NCI-H526 (cell line): ENCODE measurements at regions not wholly inside any gene's neighbourhood (a gene's known extent, or its start where the extent isn't known, plus 50 kb on each side); places are given as distances from the start of the nearest gene placed in this dataset.

Experiments
- DNase-seq, 2 experiments: peaks; one replicate each; lab custom pipeline; 2025; lab: John Stamatoyannopoulos, UW

DNA sequence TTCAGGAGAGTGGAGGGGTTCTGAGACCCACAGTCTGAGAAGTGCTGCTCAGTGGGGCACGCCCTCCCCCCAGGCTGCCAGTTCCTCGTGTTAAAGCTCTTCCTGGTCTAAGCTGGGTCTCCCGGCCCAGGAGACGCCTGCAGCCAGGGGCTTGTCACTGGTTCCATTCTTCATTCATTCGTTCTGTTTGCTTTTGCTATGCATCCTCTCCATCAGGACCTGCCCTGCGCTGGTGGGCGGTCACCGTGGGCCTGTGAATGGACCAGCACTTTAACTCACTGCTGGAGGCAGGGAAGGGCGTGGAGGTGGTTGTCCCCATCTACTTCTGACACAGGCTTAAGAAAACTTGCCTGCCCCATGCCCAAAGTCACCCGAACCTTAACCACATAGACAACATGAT is 272.8 kb upstream of the HDAC4 start:
- DNase-seq, result no peak

DNA sequence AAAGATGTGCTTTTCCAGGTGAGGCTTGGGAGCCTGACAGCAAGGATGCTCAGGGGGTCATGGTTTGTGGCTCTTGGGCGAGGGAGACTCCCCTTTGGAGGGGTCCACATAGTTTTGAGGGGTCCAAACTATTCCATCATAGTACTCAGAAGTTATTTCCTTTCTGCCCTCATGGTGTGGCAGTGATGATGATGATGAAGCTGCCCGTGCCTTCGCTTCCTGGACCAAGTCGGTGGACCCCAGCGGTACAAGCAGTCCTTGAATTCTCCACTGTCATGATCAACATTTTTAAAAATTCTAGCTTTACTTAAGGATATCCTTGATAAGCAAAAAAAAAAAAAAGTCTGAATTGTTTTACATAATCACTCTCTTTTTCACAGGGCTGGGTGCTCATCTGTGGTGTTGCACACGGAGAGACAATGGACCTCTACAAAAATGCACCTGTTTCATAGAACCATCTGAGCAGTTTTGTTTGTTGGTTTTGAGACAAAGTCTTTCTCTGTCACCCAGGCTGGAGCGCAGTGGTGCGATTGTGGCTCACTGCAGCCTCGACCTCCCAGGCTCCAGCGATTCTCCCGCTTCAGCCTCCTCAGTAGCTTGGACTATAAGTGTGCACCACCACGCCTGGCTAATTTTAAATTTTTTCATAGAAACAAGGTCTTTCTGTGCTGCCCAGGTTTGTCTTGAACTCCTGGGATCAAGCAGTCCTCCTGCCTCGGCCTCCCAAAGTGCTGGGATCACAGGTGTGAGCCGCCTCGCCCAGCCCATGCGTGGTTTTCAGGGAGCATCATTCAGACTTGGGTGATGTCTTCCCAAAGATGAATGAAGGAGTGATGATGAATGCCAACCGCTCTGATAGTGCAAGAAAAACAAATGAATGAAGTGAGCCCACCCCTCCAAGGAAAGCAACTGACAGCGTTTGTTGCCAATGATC is 271.4 kb upstream of the HDAC4 start:
- no peak for DNase-seq

DNA sequence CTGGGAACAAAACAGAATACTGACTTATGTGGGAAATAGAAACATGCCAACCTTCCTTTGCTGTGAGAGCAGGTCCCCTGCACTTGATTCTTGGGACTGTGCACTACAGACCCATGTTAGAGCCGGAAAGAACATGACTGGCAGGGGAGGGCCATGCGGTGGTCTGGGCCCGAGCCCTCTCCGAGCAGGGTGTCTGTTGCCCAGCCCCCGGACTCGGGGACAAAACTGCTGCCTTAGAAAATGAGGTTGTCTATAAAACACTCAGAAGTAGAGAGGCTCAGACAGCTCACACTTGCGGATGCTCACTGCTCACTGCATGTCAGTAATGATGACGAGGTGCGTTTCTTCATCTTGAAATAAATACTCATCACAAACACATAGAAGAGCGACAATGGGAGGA is 270.7 kb upstream of the HDAC4 start:
- no peak for DNase-seq

DNA sequence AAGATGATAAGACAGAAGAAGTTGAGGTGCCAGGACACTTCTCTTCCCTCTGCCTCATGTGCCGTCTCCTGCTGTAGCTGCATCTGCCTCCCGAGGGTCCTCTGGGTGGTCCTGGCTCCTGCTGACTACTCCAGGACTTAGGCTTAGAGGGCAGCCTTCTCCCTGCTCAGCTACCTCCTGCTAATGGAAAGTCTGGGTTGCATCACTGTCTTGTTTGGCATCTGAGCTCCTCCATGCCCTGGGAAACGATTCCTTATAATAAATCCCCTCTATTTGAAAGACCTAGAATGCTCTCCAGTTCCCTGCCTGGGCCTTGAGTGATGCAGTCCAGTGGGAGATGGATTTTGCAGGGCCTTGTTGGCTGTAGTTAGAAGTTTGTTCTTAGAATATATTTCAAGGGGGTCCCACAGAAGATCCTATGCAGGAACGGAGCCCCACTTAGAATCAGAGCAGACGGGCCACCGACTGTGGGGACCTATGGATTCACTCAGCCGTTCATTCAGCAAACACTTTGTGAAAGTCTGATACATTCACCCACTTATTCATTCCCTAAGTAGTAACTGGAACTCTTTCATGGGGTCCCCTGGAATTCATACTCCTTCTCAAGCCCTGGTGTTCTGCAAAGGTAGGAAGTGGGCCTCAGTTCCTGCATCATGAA is 269.8 kb upstream of the HDAC4 start:
- DNase-seq, result no peak

DNA sequence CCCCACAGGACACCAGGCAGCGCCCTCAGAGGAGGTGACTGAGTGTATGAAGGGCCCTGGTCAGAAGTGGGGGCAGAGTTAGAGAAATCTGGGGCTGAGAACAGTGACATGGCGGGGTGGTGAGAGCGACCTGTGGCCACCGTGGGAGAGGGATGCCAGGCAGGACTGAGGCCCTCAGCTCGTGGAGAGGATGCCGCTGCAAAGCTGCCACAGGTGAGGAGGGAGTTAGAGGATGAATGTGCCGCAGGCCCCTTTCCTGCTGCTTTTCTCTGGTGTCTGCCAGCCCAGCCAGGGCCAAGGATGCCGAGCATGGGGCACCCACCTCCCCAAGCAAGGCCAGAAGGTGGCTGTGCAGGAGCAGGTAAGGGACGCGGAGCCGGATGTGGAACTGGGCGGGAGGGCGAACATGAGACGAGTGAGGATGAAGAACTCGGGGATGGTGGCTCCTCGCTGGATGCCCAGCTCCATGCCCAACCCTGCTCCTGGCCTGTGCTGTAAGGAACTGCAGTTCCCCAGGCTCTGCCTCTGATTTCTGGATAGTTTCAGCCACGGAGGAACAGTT is 269.2 kb upstream of the HDAC4 start:
- DNase-seq, result no peak

DNA sequence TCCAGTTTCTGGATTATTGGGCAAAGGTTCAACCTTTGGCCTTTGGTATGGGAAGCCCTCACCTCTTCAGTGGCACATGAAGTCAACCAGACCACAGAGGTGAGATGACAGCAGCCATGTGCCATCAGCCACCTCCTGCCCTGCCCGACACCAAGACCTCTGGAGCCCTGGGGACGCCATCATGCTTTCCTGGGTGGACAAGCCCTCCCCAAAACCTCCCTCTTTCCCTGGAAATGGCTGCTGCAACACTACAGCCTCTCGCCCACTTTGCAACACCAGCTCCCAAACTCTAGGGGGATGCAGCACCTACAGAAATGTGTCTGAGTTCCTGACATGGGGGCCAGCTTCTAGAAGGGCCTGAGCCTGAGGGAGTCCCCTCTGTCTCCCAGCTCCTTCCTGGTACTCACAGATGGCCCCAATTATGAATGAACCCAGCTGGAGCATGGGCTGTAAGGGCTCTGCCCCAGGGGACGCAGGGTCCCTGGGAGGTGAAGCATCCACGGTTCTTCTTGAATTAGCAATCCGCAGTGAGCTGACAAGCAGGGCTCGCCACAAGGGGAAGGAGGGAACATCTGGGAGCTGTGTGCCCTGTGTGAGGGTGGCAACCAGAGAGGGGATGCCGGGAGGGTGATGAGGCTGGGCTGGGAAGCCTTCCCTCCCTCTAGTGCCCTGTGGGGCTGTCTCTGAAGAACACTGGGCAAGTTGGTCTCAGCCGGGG is 268.5 kb upstream of the HDAC4 start:
- no peak for DNase-seq

DNA sequence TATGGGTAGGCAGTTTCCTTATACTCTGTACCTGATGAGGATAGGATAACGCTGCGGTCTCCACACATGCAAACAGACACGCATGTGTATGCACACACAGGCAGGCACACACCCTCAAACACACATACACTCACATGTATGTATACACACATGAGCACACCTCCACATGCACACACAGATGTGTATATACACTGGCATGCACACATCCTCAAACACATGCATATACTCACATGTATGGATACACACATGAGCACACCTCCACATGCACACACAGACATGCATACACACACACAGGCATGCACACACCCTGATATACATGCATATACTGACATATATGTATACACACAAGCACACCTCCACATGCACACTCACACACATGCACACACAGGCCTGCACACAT is 267.8 kb upstream of the HDAC4 start:
- DNase-seq, result no peak

DNA sequence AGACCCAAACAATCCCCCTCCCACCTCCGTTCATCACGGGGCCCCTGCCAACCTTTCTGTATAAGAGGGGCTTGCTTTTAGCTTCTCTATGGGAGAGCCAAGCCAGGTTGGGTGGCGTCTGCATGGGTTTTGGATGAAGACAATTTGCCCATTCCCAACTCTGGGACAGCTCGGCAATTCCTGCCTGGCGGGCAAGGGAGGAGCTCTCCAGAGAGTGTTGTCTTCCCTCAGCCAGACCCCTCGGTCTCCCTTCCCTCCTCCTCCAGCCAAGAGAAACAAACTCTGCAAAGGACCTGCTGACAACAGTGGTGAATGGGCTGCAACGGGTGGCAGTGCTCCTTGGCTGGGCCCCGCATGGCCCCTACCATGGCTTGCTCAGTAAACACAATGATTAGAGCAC is 267.2 kb upstream of the HDAC4 start:
- DNase-seq, result no peak

DNA sequence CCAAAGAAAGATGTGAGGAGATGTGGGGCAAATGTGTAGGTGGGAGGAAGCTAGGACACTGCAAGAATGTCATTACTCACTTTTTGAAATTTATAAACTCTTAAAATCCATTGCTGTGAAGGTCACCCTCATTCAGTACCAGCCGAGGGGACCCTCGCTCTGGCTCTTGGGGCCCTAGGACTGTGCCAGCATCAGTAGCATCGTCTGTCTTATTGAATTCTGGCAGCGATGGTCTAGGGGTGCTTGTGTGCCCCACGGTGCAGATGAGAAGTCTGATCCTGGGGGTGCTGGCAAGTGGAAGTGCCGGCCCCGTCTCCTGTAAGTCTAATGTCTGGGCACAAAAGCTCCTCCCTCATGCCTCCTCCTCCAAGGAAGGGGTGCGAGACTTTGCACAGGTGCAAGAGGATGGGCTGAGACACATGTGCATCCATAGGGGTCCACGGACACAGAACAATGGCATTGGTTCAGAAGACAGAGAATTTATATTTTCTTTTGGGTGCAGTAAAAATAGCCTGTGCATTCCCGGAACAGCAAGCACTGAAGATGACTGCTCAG is 266.7 kb upstream of the HDAC4 start:
- DNase-seq, result no peak

DNA sequence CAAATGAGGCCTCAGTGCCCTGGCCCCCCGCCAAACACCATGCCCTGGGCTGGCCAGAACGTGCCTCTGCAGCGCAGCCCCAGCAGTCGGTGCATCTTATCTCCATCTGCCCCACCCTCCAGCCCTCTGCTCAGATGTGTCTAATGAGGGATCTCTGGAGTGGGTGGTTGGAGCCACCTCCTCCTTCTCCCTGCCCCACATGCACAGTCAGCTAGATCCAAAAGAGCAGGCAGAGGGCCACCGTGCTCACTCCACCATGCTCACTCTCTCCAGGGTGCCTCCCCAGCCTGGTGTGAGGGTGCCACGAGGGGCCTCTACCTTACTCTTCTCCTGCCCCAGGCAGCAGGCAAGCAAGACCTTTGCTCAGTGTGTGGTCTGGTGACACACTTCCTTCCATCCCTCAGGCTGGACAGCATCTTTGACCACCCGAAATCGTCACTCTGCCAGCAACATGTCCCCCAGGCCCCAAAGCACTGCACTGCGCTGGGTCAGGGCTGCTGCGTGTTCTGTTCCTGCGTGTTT is 266.1 kb upstream of the HDAC4 start:
- peak in 1 of 2 experiments; percentile 26 for DNase-seq

DNA sequence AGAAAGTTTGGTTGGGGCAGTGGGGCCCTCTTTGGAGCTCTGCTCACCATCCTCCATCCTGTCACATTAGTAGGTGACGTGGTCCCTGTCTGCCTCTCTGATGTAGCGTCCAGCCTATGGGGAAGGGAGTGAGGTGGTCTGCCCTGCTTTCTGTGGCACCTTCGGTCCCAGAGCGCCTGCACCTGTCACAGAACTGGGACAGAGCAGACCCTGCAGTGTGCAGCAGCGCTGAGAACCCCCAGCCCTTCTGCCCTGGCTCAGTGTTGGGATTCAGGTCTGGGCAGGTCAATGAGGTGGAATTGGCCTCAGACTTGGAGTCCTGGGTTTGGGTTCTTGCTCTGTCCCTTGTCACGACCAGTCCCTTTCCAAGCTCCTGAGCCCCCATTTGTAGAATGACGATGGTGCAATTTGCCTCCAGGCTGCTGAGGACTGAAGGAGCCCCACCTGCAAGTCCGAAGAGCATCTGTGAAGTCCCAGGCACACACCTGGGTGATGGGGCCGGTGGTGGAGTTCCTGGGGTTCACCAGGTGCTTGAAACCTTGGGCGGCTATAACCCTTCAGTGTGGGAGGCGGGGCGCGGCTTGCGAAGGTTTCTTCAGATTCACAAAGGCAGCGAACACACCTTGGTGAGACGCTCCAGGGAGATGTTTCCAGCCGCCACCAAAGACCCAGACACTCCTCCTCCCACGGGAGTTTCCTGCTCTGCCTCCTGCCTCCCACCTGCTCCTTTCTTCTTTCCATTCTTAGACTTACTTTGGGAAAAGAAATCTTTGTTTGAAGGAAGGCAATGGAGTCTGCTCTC is 265.4 kb upstream of the HDAC4 start:
- no peak for DNase-seq

DNA sequence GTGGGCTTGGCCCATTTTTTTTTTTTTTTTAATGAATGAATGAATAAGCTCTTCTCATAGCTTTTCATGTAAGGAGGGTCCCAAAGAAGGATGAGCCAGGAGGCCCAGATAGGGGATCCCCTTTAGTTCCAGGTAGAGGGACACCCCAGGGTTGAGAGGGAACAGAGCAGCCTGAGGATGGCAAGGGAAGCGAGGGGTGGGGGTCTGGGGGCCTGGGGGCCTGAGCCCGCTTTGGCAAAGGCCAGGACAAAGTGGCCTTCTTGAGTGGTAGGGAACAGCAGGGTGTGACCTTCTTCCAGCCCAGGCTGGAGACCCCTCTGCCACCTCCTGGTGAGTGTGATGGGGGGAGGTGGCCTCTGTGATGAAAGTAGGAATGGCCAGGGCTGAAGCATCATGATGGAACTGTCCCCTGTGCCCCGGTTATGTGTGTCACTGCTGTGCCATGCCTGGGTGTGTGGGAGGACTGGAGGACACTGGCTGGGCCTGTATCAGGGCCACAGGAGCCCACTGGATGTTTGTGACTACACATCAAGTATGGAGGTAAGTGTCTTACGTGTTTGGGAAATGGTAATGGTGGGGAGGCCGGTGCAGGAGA is 263.5 kb upstream of the HDAC4 start:
- no peak for DNase-seq

DNA sequence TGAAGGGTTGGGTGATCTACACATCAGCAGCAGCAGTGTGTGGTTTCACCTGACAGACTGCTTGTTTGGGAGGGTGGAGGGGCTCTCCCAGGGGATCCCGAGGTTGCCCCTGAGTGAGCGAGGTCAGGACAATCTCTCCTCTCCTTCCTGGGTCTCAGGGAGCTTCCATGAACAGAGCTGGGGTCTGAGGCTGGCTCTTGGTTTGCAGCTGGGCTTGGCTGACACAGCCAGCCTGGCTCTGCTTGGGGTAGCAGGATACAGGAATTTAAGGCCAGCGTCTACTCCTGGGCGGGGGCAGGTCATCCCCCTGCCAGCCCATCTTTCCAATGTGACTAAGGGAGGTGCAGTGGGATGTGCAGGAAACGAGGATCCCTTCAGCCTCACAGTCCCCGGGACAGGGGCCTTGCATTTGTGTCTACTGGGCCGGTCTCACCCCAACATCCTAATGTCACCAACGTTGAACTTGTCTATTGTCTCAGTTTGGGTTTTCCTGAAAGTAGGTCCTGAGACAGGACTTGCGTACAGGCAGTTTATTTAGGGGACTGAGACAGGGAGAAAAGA is 262.6 kb upstream of the HDAC4 start:
- no peak for DNase-seq

DNA sequence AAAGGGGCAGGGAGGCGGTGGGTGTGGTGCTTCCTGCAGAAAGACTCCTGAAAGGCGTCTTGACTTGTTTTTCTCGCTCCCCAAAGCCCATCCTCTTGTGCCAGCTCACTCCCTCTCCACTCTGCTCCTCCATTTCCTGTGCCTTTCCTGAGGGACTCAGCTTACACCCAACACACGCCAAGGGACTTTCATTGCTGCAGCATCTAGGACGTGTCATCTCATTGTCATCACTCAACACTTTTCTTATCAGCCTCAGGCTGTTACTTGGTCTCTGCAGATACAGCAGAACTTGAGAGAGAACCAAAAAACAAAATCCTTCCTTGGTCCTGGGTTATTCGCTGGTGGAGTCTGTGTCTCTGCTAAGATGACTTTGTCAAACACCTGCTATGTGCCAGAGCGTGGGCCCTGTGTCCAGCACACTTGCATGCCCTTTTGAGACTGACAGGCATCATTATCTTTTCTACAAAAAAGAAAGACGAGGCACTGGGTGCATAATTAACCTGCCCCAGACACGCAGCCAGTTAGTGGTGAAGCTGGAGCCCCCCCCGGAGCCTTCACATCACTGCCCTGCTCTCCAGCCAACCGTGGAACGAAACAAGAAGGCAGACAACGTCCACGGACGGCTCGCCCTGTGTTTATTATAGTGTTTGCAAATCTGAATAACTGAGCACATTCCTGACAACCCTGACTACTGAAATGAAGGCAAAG is 261.7 kb upstream of the HDAC4 start:
- peak in 1 of 2 experiments; percentile 47 for DNase-seq

DNA sequence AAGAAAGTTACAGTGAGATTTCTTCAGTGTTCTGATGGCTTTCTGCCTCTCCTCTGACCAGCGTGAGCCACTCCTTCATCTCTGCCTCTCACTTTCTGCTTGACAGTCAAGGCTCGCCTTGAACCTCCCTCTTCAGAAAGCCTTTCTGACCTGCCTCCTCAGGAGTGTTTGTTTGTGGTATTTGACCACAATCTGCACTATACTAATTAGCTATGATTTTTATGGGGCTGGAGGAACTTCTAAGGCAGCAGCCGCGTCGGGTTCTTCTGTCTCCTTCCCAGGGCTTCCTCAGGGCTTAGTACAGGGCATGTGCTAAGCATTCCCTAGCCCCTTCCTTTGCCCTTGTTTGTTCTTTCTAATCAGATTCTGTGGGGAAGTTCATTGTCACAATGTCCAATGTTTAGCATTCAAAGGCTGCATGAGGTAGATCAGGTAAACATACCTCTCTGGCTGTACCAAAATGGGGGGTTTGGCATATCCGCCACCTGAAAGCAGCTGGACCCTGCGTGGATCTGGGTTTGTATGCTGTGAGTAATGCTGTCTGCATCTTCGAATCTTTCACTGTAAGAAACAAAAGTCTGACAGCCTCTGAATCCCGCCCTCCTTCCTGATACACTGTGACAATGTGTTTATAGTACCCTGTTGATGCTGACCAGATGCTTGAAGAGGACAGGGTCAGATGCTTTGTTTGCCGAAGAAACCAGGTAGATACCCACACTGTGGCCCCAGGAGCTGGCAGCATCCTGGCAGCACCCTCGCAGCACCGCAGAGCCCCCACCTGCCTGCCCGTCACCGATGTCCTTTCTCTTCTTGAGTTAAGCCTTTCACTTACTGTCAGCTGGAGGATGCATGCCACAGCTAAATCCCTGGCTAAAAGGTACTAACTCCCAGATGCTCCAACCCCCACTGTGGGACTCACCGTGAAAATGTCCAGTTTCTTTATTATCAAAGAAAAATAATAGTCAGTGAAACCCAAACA is 260.8 kb upstream of the HDAC4 start:
- DNase-seq, result no peak

DNA sequence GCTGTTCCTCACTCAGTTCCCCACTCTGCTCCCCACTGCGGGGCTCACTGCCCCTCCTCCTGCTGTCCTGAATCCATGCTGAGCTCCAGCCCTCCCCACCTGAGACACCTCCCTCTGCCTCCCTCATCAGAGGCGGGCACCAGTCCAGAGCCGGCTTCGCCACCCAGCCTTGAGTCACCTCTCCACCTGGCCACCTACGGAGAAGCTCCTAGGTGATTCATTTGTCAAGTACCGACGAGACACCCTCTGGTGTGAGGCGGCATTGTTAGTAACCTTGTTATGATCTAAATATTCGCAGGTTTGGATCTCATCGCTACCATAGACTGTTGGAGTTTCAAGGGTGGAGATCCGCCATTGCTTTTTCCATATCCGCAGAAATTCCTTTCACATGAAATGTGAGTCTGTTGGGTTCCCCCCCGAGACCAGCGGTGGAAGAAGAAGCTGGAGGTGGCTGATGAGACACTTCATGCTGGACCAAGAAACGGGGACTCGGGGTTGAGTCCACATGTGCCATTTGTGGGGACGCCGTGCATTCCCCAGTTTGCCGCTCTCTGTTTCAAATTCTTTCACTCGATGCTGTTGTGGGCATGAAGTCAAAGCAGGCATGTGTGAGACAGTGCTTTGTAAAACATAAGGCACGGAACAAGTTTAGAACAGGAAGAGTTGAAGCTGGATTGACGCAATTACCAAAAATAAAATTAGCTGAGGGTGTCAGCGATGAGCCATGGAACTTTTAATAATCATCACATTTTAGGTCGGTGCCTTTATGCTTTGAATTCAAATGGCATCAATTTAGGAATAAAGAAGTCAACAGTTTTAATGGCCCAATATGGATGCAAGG is 259.8 kb upstream of the HDAC4 start:
- DNase-seq, result no peak

DNA sequence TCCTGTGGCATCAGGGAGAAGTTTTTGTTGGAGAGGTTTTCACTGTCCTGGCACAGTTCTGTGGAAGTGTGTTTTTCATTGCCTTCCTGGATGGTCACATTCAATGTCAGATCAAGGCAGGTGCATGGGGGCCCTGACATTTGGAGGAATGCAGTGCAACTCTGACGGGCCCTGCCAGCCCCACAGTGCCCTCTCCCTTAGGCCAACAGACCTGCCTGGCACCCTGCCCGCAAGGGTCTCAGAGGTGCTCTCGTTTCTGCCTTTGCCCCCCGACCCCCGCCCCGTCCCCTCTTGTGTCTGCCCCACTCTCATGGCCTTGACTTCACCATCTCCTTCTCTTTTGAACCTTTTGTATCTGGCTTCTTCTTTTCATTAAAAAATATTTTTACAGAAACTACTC is 257.2 kb upstream of the HDAC4 start:
- no peak for DNase-seq

DNA sequence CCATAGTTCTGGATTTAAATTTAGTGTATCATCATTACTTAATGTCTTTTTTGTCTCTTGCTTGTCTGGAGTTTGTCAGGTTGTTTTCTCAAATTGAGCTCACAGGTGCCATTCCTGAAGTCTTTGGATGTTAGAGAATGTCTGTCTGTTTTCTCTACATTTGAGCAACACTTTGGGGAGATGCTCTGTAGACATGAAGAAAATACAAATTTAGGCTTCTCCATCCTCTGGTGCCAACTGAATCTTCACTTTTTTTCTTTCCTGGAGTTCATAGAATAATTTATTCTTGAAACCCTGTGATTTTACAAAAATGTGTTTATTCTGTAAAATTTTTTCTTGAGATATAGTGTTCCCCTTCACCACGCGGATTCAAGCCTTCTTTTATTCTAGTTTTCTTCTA is 256.4 kb upstream of the HDAC4 start:
- DNase-seq, result no peak
